Stimulated activated CD4-positive, alpha-beta T cell treated with anti-CD3 and anti-CD28 coated beads, Interleukin-1b, Interleukin-23, amount 100 ng/mL, for 1 hour (primary cell): ENCODE measurements at regions not wholly inside any gene's neighbourhood (a gene's known extent, or its start where the extent isn't known, plus 50 kb on each side); places are given as distances from the start of the nearest gene placed in this dataset.

Experiments
- DNase-seq, 2 donors: peaks; one replicate each; pipeline ENCODE4 v3.0.0-alpha.2; 2020; ENCODE audit warnings: low read depth in 2 of 2

DNA sequence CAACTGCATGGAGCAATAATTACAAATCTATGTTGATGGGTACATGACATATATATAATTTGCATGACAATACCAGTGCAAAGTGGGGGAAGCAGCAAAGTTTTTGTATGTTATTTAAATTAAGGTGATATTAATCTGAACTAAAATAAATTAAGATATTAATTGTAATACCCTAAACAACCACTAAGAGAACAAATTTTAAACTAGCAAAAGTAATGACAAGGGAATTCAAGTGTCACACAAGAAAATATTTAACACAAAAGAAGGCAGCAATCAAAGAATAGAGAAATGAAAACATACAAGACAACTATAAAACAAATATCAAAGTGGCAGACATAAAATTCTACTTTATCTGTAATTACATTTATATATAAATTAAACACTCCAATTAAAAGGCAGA is 2003.4 kb downstream of the MAT2B start:
- no peak for DNase-seq

- DNase-seq, result no peak
Observed at GRCh38 chr5:165521816-165522610, 2016.6 kb downstream of the MAT2B start.

DNA sequence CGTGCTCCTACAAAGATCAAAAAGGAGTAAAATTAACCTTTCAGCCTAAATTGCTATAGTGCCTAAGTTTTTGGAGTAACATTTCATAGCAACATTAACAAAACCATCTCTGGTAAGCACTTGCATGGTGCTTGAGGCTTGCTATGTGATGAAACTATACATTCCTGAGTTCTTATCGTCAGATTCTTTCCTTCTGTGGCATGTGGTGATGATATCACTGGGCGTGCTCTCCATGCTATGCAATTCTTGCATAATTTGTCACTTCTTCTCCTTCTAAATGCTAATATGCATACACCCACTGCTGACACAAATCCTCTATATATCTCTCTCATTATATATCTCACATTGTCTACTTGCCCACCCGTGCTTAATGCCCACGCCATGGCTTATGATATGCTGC is 2019.9 kb downstream of the MAT2B start:
- no peak for DNase-seq

- DNase-seq, result no peak
Observed at GRCh38 chr5:165526357-165526756, 2020.9 kb downstream of the MAT2B start.

DNA sequence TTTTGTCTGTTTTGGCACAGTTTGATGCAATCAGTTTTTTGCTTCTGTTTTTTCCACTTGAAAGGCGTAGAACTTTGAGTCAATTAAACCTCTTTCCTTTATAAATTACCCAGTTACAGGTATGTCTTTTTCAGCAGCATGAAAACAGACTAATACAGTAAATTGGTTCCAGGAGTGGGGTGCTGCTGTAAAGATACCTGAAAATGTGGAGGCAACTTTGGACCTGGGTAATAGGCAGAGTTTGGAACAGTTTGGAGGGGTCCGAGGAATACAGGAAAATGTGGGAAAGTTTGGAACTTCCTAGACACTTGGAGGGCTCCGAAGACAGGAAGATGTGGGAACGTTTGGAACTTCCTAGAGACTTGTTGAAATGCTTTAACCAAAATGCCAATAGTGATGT is 2022.2 kb downstream of the MAT2B start:
- DNase-seq, result no peak

GRCh38 chr5:165538065-165538464 is 2032.6 kb downstream of the MAT2B start:
- no peak for DNase-seq

DNA sequence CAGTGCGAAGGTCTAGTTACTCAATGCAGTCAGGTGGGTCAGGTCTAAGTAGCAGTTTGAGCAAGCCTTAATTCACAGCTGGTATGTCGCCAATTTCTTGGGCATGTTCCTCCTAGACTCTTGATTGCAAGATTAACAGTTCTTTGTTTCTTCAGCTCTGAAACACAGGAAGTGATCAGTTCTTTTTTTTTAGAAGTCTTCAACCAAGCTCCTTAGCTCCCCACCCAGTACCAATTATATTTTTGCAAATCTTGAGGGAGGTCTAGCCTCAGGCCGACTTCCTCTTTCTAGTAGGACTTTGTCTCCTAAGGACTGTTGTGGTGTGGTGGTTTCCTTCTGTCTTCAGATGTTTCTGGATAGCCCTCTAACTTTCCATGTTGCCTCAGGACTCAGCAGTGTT is 2054.2 kb downstream of the MAT2B start:
- no peak for DNase-seq

- no peak for DNase-seq
Observed at GRCh38 chr5:165560648-165561047, 2055.2 kb downstream of the MAT2B start.

DNA sequence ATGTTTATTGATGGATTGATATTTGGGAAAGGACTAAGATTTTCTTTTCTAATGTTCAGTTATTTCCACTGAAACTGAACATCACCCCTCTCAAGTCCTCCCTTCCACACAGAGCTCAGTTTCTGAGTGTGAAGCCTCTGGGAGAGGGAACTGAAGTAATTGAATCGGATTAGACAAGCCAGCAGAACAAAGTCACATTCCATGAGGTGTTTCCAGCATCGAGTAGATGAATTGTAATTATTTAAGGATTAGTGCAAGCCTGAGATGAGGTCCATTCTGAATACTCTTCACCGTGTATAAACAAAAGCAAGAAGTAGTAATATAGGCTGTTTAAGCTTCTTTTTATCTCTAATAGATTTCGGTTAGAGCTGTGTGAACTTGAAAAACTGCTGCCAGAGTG is 2060.5 kb downstream of the MAT2B start:
- no peak for DNase-seq

DNA sequence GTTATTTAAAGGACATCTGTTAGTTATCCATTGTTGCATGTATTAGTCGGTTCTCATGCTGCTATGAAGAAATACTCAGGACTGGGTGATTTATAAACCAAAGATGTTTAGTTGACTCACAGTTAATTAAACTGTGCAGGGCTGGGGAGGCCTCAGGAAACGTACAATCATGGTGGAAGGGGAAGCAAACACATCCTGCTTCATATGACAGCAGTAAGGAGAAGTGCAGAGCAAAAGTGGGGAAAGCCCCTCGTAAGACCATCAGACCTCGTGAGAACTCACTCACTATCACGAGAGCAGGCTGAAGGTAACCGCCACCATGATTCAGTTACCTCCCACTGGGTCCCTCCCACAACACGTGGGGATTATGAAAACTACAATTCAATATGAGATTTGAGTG is 2064.1 kb downstream of the MAT2B start:
- DNase-seq, result no peak

- no peak for DNase-seq
Observed at GRCh38 chr5:165573445-165573844, 2068.0 kb downstream of the MAT2B start.

GRCh38 chr5:165574100-165574499 is 2068.7 kb downstream of the MAT2B start:
- DNase-seq, result no peak

DNA sequence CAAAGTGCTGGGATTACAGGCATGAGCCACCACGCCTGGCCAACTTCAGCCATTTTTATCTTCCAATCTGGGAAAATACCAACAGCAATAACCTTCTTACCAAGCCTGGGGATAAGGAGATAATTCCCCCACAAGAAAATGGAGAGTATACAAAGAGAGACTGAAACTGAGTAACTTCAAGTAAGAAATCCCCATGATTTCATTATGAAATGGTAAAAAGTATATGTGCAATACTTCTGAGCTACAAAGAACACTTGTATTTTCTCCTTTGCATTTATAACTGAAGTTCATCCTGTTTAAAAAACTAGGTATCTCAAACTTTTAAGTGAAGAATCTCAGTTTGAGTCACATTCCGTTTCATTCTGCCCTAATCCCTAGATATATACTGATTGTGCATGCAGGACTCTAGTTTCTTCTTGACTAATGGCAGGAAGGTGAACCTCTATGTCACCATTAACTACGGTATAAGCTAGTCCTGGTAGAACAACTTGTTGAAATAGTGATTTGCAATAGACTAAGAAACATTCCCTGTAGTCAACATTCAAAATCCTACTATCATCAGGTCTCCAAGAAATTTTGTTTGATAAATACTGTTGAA is 2071.4 kb downstream of the MAT2B start:
- no peak for DNase-seq

DNA sequence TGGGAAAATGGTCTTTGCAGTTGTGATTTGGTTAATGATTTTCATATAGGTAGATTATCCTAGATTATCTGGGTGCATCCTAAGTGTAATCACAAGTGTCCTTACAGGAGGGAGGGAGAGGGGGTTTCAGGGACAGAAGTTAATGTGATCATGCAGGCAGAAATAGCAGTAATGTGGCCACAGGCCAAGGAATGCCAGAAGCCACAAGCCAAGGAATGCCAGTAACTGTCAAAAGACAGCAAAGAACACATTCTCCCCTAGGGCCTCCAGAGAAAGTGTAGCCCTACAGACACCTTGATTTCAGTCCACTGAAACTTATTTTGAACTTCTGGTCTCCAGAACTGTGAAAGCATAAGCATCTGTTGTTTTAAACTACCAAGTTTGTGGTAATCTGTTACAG is 2074.5 kb downstream of the MAT2B start:
- DNase-seq, result no peak

DNA sequence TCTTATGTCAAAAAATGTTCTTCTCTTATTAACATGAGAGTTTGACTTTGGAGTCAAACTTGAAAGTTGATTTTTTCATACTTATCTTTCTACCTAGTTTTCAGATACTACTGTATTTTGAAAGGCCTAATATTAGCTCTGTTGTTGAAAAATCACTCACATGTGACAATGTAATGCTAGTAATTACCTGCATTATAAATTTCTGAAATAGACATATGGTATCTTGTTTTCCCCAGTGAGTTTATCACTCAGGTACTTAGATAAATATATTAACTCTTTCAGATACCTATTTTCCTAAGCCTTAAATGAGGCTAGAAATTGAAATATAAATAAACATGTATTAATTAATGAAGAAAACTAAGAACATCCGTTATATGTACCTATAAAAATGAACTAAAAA is 2089.3 kb downstream of the MAT2B start:
- DNase-seq, result no peak

DNA sequence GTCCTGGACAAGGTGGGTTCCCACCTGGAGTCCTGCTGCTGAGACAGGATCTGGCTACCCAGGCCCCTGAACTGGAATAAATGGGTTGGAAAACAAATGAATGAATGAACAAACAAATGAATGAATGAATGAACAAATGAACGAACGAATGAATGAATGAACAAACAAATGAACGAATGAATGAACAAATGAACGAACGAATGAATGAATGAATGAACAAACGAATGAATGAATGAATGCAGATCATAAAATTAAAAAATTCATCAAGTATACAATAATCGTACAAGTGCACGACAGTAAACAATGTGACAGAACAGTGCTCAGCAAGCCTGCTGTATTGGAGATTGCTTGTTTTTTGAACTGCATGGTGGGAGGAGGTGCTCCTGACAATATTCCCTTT is 2097.1 kb downstream of the MAT2B start:
- no peak for DNase-seq

- DNase-seq, result no peak
Observed at GRCh38 chr5:165607026-165607425, 2101.6 kb downstream of the MAT2B start.

GRCh38 chr5:165609871-165610270 is 2104.5 kb downstream of the MAT2B start:
- no peak for DNase-seq

DNA sequence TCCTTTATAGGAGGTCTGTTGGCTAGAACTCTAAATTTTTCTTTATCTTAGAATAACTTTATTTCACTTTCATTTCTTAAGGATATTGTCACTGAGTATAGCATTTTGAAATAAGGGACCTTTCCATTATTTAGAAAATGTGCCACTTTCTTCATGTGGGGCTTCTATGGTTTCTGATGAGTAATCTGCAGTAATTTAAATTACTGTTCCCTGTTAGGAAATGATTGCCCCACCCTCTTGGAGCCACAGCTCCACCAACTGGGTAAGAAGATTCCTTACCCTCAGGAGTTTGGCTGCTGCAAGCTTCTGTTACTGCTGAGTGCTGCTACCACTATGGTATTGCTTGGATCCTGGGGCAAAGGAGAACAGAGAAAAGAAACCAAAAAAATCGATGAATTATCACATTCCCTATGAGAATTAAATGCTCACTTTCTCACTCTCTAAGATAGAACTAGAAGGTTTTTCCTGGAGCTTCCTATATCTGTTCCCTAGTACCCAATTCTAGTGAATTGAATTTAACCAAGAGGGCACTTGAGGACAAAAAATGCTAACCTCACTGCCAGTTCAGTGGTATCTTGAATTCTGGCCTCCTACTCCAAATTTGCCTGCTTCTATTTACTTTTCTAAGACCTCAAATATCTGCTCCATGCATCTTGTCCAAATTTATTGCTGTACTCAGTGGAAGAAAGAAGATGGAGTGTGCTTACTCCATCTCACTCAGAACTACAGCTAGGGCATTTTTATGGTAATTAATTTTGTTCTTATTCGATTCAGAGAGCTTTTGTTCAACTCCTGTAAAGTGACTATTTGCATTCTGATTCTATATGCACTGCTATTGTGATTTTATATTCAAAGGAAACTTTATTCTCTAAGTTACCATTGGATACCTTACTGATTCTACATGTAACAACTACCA is 2111.3 kb downstream of the MAT2B start:
- no peak for DNase-seq

DNA sequence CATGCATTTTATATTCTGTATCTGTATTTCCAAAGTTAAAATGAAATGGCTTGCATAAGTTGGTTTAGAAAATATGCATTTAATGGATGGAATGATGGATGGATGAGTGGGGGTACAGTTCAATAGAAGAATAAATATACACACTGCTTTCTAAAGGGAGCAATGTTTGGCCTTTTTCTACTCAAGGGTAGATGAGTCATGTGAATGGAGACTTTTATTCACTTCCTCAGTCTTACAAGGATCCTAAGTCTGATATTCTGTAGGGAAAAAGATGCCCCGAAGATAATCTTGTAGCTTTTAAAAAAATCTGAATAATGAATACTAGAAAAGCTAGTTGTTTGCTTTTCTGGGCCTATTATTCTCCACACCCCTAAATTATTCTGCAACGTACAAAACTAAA is 2112.1 kb downstream of the MAT2B start:
- no peak for DNase-seq

DNA sequence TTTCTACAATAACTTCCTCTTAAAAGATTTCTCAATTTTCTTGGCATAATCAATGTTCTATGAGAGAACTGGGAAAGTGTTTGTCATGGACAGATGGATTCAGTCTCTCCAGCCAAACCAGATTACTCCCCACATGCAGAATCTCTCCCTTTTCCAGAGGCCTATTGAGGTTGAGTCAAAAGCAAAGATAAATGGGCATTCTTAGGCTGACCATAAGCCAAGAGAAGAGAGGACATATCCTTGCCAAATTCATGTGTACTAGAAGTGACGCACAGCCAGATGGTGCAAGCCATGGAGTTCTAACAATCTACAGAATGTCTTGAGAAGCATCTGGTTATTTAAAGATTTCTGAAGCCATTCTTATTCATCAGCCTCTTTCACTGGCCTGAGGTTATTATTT is 2115.0 kb downstream of the MAT2B start:
- DNase-seq, result no peak

- DNase-seq, result no peak
Observed at GRCh38 chr5:165622864-165623536, 2117.6 kb downstream of the MAT2B start.
